DND-41 (cell line): ENCODE measurements at regions not wholly inside any gene's neighbourhood (a gene's known extent, or its start where the extent isn't known, plus 50 kb on each side); places are given as distances from the start of the nearest gene placed in this dataset.

Experiments
- CTCF ChIP-seq: IDR thresholded peaks from 2 replicates; pipeline ENCODE4 v1.5.1; 2012; ENCODE audit warnings: borderline replicate concordance, low read length, moderate library complexity, mild to moderate bottlenecking; ENCODE audit not compliant: poor library complexity, severe bottlenecking; ENCODE audit errors: extremely low read depth
- EZH2 ChIP-seq: IDR thresholded peaks from 3 replicates; pipeline ENCODE4 v1.6.1; 2012; ENCODE audit warnings: borderline replicate concordance, low read depth, mild to moderate bottlenecking, moderate library complexity, low read length, inconsistent platforms; ENCODE audit not compliant: severe bottlenecking

GRCh38 chr14:98708555-98708954 lies 563.4 kb downstream of the BCL11B start:
- TF ChIP-seq CTCF = no peak
- TF ChIP-seq EZH2 = no peak
